GM19468 (cell line): ENCODE measurements at regions not wholly inside any gene's neighbourhood (a gene's known extent, or its start where the extent isn't known, plus 50 kb on each side); places are given as distances from the start of the nearest gene placed in this dataset.

Experiments used
- ATAC-seq: cut with Tn5 transposase; IDR thresholded peaks from one replicate; pipeline ENCODE4 v1.9.1; 2021; ENCODE audit warnings: mild to moderate bottlenecking, moderate library complexity, moderate number of reproducible peaks; ENCODE audit not compliant: unreplicated experiment; ENCODE audit errors: extremely low read depth

DNA sequence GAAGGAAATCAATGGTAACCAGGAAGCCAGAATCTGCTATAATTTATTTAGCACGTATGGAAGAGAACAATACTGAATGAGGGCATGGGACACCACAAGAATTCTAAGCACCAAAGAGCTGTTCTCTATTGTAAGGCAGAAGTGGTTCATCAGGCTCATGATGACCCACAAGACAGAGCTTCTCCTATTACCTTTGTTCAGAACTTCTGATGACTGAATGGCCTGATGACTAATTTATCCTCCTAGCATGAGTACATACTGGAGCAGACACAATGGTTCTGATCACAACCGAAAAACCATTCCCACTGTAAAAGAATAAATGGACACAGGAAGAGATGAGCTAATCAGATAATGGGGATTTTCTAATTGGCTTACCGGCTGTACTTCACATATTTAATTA is 329.8 kb upstream of the PDE4D start:
- ATAC-seq, result no peak

DNA sequence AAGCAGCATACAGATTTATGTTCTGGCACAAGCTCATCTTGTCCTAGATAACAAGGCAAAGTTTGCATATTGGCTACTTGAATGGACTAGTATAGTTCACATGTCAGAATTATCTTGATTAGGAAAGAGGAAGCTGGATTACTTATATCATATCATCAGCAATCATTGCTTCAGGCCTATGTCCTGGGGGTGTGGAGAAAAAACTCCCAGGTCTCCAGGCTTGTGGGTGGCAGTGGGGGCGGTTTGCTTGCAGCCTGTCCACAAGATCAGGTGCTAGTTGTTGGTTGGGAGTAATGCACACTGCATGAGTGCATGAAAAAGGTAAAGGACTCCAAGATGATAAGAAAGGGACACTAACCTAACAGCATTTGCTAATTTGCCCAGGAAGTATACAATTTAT is 326.4 kb upstream of the PDE4D start:
- ATAC-seq, result no peak

DNA sequence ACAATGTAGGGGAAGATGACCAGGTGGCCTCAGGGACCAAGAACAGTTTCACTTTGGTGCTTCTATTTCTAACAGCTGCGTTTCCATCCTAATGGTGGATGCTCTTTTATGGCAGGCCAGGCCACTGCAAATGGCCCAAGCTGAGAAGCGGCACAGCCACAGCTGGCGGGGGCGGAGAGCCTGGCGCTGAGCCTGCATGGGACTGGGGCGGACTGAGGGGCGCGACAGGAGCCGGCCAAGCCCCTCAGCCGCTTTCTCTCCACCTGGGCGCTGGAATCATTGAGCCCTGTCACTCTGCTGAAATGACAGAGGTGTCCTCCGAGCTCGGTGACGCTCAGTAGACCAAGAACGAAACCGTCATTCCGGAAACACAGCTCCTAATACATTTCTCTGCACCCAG is 317.3 kb upstream of the PDE4D start:
- no peak for ATAC-seq

DNA sequence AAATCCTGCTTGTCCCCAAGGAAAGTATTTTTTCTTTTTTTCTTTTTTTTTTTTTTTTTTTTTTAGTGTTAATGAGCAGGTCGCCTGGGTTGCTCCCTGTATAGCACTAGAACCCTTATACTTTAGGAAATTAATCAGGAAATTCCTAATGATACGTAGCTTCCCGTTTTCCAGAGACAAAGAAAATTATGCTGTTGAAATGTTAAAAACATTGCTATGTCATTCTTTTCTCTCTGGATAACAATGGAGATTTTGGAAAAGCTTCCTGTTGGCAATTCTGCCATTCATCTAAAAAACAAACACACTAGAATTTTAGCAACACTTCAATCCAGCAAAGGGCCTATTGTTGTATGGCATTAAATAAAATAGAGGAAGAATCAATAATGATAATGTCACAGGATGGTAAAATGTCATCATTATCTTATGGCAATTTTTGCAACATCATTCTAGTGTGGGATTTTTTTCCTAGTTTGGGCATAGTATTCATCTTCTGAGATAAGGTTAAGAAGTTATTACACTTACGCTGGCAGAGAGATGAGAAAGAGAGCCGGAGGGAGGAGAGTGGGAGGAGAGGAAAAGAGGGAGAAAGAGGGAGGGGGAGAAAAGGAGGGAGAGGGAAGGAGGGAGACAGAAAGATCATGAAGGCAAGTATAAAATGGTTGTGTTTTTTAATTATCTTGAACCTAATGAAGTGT is 315.8 kb upstream of the PDE4D start:
- no peak for ATAC-seq

DNA sequence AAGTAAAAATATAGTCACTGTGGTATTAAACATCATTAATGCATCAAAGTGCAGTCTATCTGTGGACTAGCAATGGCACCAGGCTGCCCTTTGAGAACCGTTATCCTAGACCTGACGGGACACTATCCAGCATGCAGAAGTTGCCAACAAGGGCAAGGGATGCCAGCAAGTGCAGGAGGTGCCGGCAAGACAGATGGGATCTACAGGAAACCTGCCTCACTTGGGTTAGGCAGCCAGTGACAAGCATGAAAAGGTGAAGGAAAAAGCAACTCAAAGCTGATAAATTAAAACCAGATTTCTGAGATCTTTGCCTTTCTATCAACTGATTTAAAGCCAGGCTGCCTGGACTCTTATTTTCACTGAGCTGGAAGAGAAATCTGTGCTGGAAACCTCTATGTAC is 315.2 kb upstream of the PDE4D start:
- no peak for ATAC-seq

DNA sequence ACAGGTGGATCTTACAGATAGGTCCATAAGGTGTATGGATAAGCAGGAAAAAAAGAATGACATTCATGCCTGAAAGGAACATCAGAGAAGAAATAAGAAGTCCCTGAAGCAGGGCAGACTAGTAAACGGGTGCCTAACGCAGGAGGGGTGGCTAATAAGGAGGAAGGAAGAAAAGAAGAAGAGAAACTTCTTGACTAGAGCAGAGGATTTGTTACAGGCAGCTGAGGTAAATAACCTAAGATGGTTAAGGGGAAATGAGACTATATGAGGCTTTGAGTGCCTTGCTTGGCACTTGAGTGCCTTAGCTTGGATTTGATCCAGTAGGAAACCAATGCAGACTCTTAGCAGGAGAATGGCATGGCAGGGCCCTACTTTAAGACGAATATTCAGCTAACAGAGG is 313.5 kb upstream of the PDE4D start:
- ATAC-seq, result peak; percentile 89

DNA sequence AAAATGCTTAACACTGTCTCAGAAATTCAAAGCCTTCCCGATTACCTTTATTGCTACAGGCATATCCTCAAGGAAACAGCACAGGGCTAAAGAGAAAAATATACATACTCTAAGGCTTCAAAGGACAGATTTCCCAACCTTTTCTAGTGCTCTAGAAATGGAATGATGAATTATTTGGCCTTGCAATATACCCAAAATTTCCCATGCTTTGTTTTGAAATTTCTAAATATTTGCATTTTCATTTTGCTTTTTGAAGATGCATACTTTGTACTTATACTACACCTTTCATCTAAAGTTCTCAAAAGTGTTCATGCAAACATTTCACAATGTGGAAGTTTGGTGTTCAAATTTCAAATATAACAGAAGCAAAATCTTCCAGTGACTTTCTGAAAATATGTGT is 312.7 kb upstream of the PDE4D start:
- no peak for ATAC-seq

DNA sequence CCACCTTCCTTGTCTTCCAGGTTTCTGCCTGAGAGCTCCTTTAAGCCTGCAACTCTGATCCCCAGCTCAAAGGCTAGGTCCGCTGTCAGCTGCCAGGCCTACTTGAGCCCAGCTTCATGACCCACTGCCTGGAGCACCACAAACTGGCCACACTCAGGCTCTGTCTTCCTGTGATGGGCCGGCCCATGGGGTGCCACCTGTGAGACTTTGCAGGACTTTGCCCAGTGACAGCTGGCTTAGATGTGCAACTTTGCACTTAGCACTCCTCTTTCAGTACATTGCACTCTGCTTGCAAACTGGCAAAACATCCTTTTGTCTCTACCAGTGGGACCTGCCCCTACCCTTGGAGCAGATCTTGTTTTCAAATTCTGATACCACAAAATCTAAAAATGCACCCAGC is 311.5 kb upstream of the PDE4D start:
- ATAC-seq, result no peak

DNA sequence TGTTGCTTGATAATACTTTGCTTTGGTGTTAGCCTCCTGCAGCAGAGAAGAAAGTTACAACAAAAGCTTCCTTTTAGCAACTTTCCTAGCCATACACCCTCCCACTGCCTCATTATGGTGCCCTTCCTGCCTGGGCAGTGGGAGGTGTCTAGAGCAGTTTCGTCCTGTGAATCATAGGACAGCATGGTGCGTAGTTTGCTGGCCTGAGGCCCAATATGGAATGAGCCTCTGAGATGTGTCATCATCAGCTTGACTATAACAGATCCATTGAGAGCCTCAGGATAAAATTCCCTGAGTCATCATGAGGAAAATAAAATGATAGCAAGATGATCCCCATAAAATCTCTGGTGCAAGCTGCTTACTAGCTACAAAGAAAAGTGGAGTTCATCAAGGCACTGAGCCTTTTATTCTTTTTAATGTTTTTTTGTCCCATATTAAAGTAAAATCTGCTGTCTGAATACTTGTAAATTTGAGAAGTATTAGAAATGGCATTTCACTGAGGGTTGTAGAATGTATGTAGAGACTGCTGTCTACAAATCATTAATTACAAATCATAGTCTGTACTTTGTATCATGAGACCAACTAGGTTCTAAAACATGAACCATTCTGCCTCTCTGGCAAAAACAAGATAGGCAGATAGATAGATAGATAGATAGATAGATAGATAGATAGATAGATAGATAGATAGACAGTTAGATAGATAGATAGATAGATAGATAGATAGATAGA is 303.0 kb upstream of the PDE4D start:
- ATAC-seq, result no peak

DNA sequence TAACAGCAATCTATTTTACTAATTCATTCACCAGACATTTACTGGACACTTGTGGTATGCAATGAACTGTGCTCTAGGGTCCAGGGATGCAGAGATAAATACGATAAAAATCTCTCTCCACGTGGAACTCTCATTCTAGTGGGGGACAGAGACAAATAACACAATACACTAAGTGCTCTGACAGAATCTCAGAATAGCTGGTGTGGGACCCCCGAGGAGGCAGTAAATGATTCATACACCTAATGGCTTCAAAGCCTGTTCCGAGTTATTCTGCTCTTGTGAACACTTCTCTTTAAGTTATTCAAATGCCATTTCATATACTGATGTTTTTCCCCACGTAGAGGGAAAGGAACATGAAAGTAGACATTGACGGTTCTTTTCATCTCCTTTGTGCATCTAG is 302.0 kb upstream of the PDE4D start:
- no peak for ATAC-seq

DNA sequence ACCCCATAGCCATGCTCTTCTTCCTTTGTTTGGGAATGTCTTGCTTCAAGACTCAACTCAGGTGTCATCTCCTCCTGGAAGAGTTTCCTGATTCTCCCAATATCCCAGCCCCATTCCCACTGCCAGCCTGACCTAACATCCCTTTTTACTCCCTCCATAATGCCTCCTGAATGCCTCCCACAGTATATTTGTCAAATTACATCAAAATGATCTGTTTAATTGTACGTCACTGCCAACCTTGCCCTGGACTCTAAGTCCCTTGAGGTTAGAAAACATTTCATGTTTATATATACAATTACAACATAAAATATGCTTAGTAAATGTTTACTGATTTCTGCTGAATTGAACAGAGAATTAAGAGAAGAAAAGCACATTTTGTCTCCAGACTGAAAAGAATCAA is 301.6 kb upstream of the PDE4D start:
- ATAC-seq, result no peak

DNA sequence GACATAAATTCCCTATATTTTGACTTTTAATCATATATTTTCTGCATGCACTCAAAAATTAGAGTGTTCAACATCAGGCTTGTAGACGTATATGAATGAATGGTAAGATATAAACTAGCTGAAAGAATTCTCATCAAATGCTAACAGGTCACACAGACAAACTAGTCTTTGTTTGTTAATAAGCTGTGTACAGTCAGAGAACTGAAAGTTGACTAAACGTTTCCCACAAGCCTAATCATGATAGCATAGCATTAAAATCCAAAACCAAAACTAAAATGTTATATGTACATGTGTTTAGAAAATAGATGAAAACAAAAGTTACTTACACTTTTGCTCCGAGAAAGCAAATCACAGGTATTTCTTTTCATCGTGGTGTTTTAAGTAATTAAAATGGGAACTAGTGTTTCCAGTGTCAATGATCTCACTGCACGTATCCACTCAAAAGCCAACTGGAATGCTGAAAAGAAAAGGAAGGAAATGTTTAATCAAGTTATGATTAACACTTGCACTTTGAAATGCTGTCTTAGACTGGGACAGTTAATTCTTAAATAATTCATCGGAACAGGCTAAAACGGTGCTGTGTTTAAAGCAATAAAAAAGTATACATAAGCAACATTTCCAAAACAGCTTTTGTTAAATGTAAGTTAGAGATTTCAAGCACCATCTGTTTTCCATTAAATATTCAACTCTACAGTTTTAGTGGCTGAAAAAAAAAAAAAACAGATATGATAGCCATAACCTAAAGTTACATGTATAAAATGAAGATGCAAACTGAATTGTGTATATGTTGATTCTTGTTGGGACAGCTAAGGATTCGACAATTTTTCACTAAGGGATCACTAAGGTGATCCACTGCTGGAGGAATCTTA is 291.9 kb upstream of the PDE4D start:
- ATAC-seq, result no peak

DNA sequence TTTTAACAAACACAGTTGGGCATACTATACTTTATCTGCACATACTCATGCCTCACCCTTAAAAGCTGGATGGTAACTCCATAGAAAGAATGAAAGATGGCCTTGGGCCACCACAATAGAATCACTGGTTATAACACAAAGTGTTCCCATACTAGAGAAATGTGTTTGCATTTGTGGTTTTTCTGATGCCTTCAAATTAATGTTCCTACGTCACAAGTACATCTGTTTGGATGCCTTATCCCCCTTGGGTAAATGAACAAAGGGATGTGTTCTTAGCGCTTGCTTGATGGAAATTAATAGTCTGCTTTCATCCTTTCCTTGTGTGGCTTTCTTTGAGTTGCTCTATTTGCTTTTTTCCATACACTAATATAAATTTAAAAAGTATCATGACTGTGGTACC is 291.1 kb upstream of the PDE4D start:
- ATAC-seq, result no peak

DNA sequence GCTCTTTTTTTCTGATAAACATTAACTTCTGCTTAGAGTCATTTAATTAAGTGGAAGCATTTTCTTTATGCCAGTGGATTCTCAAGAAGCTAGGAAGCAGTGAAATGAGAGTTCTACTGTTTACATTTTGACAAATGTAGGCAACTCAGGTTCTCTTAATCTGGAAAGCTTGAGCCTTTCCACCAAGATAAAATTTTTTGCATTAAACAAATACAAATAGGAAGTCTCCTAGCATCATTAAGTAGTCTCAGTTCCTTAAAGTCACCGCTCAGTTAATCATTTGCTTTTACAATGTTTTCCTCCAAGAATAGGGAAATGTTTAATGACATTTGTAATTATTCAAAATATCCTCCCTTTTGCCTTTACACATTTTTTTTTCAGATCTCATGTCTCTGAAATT is 290.4 kb upstream of the PDE4D start:
- ATAC-seq, result no peak

DNA sequence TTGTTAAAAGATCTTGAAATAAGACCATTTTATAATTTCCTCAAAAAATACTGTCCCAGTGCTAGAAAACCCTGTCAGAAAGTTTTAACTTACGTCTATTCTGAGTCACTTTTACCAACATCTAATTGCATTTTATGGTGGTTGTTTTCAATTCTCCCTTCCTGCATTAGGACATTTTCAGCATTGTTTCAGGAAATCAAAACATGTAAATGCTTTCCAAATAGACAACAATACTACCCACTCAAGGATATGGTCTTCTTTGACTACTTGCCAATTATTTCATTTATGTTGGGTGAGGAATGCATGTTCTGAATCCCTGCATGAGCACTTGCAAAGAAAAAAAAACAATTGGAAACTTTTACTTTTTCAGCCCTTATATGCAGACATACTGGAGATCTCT is 284.6 kb upstream of the PDE4D start:
- ATAC-seq, result no peak

DNA sequence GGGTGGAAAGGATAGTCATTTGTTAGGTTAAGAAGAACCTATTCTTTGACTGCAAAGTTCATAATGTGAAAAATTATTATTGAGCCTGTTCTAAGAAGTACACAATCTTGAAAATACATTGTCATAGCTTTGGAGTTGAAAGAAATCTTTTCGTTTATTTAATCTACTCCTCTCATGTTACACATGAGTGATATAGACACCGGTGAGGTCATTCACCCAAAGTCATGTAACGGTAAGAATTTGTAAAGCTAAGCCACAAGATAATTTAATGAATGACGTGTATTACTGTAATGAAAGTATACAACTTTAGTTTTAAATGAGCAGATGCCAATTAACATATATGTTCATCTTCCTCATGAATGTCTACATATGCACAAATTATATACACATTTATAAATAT is 284.1 kb upstream of the PDE4D start:
- no peak for ATAC-seq

DNA sequence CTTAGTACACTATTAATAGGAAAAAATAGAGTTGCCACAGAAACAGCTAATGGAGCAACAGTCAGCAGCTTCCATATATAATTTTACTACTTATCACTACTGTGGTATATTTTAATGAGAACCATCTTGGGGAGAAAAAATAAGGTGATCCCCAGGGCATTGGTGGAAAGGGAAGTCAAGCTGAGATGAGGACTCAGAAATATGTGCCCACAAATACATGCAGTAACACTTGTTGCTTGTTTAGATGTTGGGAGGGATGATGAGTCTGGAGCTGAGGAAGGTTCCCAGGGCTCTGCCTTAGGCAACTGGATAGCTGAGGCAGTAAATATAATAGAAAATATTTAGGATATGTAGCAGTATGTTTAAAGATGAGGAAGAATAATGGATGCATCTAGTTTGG is 280.1 kb upstream of the PDE4D start:
- no peak for ATAC-seq

DNA sequence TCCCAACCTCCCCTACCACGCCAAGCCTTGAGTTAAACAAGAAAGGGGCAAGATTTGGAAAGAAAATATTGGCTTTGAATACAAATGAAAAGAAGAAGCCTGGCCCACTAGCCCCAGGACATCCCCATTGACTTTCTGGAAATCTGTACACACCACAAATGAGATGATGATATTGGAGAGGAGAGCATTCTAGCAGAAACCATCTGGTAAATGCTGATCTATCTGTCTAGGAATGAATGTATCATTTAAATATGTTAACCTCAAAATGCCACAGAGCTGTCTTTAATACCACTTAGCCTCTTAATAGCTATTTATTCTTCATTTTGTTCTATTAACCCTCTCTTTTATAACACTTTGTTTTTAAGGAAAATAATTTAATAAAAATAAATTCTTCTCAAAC is 270.2 kb upstream of the PDE4D start:
- ATAC-seq, result no peak

DNA sequence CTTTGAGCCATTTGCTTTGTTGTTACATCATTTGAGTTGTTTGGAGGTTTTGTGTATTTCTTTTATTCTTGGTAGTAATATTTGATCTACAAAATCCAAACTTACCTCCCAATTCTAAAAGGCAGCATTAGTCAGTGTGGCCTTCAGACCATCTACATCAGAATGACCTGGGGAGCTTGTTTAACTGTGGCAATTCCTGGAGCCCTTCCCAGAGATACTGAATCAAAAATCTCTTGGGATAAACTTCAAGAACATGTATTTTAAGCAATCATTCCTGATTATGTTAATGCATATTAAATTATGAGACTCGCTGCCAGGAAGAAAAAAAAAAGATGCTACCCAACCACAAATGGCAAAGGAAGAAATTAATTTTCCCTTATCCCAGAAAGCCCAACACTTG is 268.9 kb upstream of the PDE4D start:
- ATAC-seq, result no peak

DNA sequence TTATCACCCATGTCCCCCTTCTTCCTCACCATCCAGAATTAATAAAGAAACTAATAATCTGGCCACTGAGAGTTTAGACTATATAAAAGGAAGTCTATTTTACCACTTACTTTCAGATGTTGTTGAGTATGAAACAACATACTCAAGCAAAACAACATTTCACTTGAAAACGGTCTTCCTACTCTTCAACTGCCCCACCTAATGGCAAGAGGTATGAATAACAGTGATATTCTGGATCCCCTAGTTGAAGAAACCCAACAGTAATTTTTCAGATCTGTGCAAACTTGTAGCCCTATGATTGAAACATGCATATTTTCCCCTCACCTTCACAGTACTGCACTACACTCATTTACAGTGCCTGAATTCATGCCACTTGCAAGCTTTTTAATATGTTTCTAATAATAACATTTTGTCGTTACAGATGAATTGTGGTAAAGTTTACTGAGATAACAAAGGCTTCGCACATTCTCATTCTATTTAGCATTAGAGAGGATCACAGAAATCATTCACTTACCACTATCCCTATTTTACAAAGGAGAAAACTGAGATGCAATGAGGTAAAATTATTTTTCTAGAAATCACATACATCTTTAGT is 267.9 kb upstream of the PDE4D start:
- ATAC-seq, result no peak

DNA sequence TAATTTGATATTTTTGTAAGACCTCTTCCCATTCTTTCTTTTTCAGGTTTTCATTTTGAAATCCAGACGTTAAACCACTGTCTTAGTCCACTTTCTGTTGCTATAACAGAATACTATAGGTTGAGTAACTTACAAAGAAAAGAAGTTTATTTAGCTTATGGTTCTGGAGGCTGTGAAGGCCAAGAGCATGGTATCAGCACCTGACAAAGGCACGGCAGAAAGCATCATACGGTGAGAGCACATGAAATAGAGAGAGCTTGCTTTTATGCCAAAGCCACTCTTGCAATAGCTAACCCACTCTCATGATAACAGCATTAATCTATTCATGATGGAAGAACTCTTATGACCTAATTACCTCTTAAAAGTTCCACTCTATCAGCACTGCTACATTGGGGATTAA is 255.6 kb upstream of the PDE4D start:
- no peak for ATAC-seq
